Stromal cell of bone marrow (primary cell): ENCODE measurements at regions not wholly inside any gene's neighbourhood (a gene's known extent, or its start where the extent isn't known, plus 50 kb on each side); places are given as distances from the start of the nearest gene placed in this dataset.

Experiments used
- DNase-seq: peaks from one replicate; pipeline ENCODE4 v3.0.0-alpha.2; 2012; ENCODE audit warnings: low read depth

GRCh38 chr17:12438813-12439586 lies 226.7 kb upstream of the MYOCD start:
- DNase-seq, result no peak

GRCh38 chr17:12445331-12445730 lies 220.4 kb upstream of the MYOCD start:
- DNase-seq, result no peak

- DNase-seq, result no peak
Observed at GRCh38 chr17:12457493-12457892, 208.2 kb upstream of the MYOCD start.

GRCh38 chr17:12459736-12460135 lies 206.0 kb upstream of the MYOCD start:
- no peak for DNase-seq

GRCh38 chr17:12463102-12463501 lies 202.6 kb upstream of the MYOCD start:
- peak; percentile 20 for DNase-seq

- DNase-seq, result no peak
Observed at GRCh38 chr17:12472252-12473173, 193.2 kb upstream of the MYOCD start.

GRCh38 chr17:12478311-12478710 lies 187.4 kb upstream of the MYOCD start:
- no peak for DNase-seq

GRCh38 chr17:12485361-12485906 lies 180.3 kb upstream of the MYOCD start:
- DNase-seq, result no peak

GRCh38 chr17:12489325-12489724 lies 176.4 kb upstream of the MYOCD start:
- DNase-seq, result no peak

- no peak for DNase-seq
Observed at GRCh38 chr17:12492450-12492849, 173.2 kb upstream of the MYOCD start.

- DNase-seq, result no peak
Observed at GRCh38 chr17:12505866-12506265, 159.8 kb upstream of the MYOCD start.

- no peak for DNase-seq
Observed at GRCh38 chr17:12507026-12507595, 158.6 kb upstream of the MYOCD start.

- DNase-seq, result no peak
Observed at GRCh38 chr17:12509801-12510200, 155.9 kb upstream of the MYOCD start.

- DNase-seq, result no peak
Observed at GRCh38 chr17:12510535-12510934, 155.2 kb upstream of the MYOCD start.

GRCh38 chr17:12512694-12513355 lies 152.9 kb upstream of the MYOCD start:
- DNase-seq, result no peak

GRCh38 chr17:12514596-12514995 lies 151.1 kb upstream of the MYOCD start:
- no peak for DNase-seq

GRCh38 chr17:12519956-12520594 lies 145.6 kb upstream of the MYOCD start:
- DNase-seq, result peak; percentile 43

GRCh38 chr17:12521416-12521815 lies 144.3 kb upstream of the MYOCD start:
- DNase-seq, result no peak

- DNase-seq, result no peak
Observed at GRCh38 chr17:12522336-12522735, 143.4 kb upstream of the MYOCD start.

- peak; percentile 27 for DNase-seq
Observed at GRCh38 chr17:12522743-12523183, 142.9 kb upstream of the MYOCD start.

GRCh38 chr17:12523244-12523643 lies 142.4 kb upstream of the MYOCD start:
- DNase-seq, result no peak
